ENCODE measurements at regions not wholly inside any gene's neighbourhood (a gene's known extent, or its start where the extent isn't known, plus 50 kb on each side); places are given as distances from the start of the nearest gene placed in this dataset.

- Mint-ChIP-seq H3K36me3 (ENCODE audit: low read depth) (no peaks in the 10 kb centered on the region), H3K4me1 (ENCODE audit: low read depth) (no peaks in the 10 kb centered on the region), H3K4me3 (no peak overlapping the region), H3K27ac (no peak overlapping the region), H3K27me3 (peaks cover 12% of the 10 kb centered on the region), H3K9me3 (no peaks in the 10 kb centered on the region)
Observed at GRCh38 chr2:240248721-240249422, 108.4 kb upstream of the OTOS start.

- peaks cover 8% of the 10 kb centered on the region for H3K27me3 Mint-ChIP-seq
- H3K4me3 Mint-ChIP-seq = no peak overlapping the region
- H3K36me3 Mint-ChIP-seq (ENCODE audit: low read depth) = no peaks in the 10 kb centered on the region
- no peaks in the 10 kb centered on the region for H3K9me3 Mint-ChIP-seq
- no peak overlapping the region for H3K27ac Mint-ChIP-seq
- no peaks in the 10 kb centered on the region for H3K4me1 Mint-ChIP-seq (ENCODE audit: low read depth)
Observed at GRCh38 chr2:240249423-240250149, 109.1 kb upstream of the OTOS start.

GRCh38 chr2:240250150-240250984 lies 109.9 kb upstream of the OTOS start:
- H3K27ac Mint-ChIP-seq = no peak overlapping the region
- no peaks in the 10 kb centered on the region for H3K36me3 Mint-ChIP-seq (ENCODE audit: low read depth)
- no peak overlapping the region for H3K4me3 Mint-ChIP-seq
- peaks cover 5% of the 10 kb centered on the region for H3K27me3 Mint-ChIP-seq
- H3K4me1 Mint-ChIP-seq (ENCODE audit: low read depth) = no peaks in the 10 kb centered on the region
- no peaks in the 10 kb centered on the region for H3K9me3 Mint-ChIP-seq

GRCh38 chr2:240250985-240251847 lies 110.8 kb upstream of the OTOS start:
- Mint-ChIP-seq H3K36me3 (ENCODE audit: low read depth) (no peaks in the 10 kb centered on the region), H3K4me3 (no peak overlapping the region), H3K9me3 (no peaks in the 10 kb centered on the region), H3K27ac (no peak overlapping the region), H3K4me1 (ENCODE audit: low read depth) (no peaks in the 10 kb centered on the region), H3K27me3 (peaks cover 3% of the 10 kb centered on the region)

GRCh38 chr2:240251848-240252190 lies 111.4 kb upstream of the OTOS start:
- no peaks in the 10 kb centered on the region for H3K27me3 Mint-ChIP-seq
- H3K4me3 Mint-ChIP-seq = no peak overlapping the region
- H3K27ac Mint-ChIP-seq = no peak overlapping the region
- H3K4me1 Mint-ChIP-seq (ENCODE audit: low read depth) = no peaks in the 10 kb centered on the region
- no peaks in the 10 kb centered on the region for H3K36me3 Mint-ChIP-seq (ENCODE audit: low read depth)
- no peaks in the 10 kb centered on the region for H3K9me3 Mint-ChIP-seq

- Mint-ChIP-seq H3K4me3 (no peak overlapping the region), H3K4me1 (ENCODE audit: low read depth) (no peaks in the 10 kb centered on the region), H3K27me3 (no peaks in the 10 kb centered on the region), H3K36me3 (ENCODE audit: low read depth) (no peaks in the 10 kb centered on the region), H3K9me3 (no peaks in the 10 kb centered on the region), H3K27ac (no peak overlapping the region)
Observed at GRCh38 chr2:240252191-240252871, 111.9 kb upstream of the OTOS start.

GRCh38 chr2:240252872-240253511 lies 112.5 kb upstream of the OTOS start:
- H3K27me3 Mint-ChIP-seq = no peaks in the 10 kb centered on the region
- no peaks in the 10 kb centered on the region for H3K4me1 Mint-ChIP-seq (ENCODE audit: low read depth)
- H3K36me3 Mint-ChIP-seq (ENCODE audit: low read depth) = no peaks in the 10 kb centered on the region
- no peak overlapping the region for H3K27ac Mint-ChIP-seq
- H3K9me3 Mint-ChIP-seq = no peaks in the 10 kb centered on the region
- H3K4me3 Mint-ChIP-seq = no peak overlapping the region

- no peaks in the 10 kb centered on the region for H3K9me3 Mint-ChIP-seq
- no peak overlapping the region for H3K27ac Mint-ChIP-seq
- H3K36me3 Mint-ChIP-seq (ENCODE audit: low read depth) = no peaks in the 10 kb centered on the region
- no peaks in the 10 kb centered on the region for H3K27me3 Mint-ChIP-seq
- H3K4me3 Mint-ChIP-seq = no peak overlapping the region
- H3K4me1 Mint-ChIP-seq (ENCODE audit: low read depth) = no peaks in the 10 kb centered on the region
Observed at GRCh38 chr2:240253583-240254145, 113.2 kb upstream of the OTOS start.

- no peaks in the 10 kb centered on the region for H3K36me3 Mint-ChIP-seq (ENCODE audit: low read depth)
Observed at GRCh38 chr2:240254337-240255164, 114.1 kb upstream of the OTOS start.

GRCh38 chr2:240255165-240255491 lies 114.7 kb upstream of the OTOS start:
- no peak overlapping the region for H3K4me3 Mint-ChIP-seq
- H3K9me3 Mint-ChIP-seq = no peaks in the 10 kb centered on the region
- H3K4me1 Mint-ChIP-seq (ENCODE audit: low read depth) = no peaks in the 10 kb centered on the region
- H3K36me3 Mint-ChIP-seq (ENCODE audit: low read depth) = no peaks in the 10 kb centered on the region
- H3K27ac Mint-ChIP-seq = no peak overlapping the region
- no peaks in the 10 kb centered on the region for H3K27me3 Mint-ChIP-seq

More at GRCh38 chr2:240254337-240255164, 114.1 kb upstream of the OTOS start:
- Mint-ChIP-seq H3K27me3 (no peaks in the 10 kb centered on the region), H3K27ac (no peak overlapping the region), H3K4me3 (no peak overlapping the region), H3K9me3 (no peaks in the 10 kb centered on the region), H3K4me1 (ENCODE audit: low read depth) (no peaks in the 10 kb centered on the region)

GRCh38 chr2:240255811-240256703 lies 115.6 kb upstream of the OTOS start:
- H3K4me3 Mint-ChIP-seq = no peak overlapping the region
- H3K9me3 Mint-ChIP-seq = no peaks in the 10 kb centered on the region
- no peaks in the 10 kb centered on the region for H3K4me1 Mint-ChIP-seq (ENCODE audit: low read depth)
- H3K36me3 Mint-ChIP-seq (ENCODE audit: low read depth) = no peaks in the 10 kb centered on the region
- H3K27ac Mint-ChIP-seq = no peak overlapping the region
- H3K27me3 Mint-ChIP-seq = no peaks in the 10 kb centered on the region
